Breast epithelium (tissue), 4 donors: ENCODE measurements at regions not wholly inside any gene's neighbourhood (a gene's known extent, or its start where the extent isn't known, plus 50 kb on each side); places are given as distances from the start of the nearest gene placed in this dataset.

ENCODE experiments used
- DNase-seq, 2 donors: peaks; one replicate each; pipeline ENCODE4 v3.0.0-alpha.2; 2019; ENCODE audit warnings: low spot score in 2 of 2
- H3K27ac ChIP-seq, 2 donors: fragments of 200-600 bp; sonication (generic) in 1 of 2; one replicate each; pipeline ENCODE4 v1.5.1; 2016 to 2019; ENCODE audit warnings: mild to moderate bottlenecking in 1 of 2
- H3K27me3 ChIP-seq, 2 donors: fragments of 200-600 bp; sonication (generic) in 1 of 2; one replicate each; pipeline versions ENCODE4 v1.5.1 to v1.6.0; 2017 to 2019; ENCODE audit warnings: control low read depth in 1 of 2, mild to moderate bottlenecking in 1 of 2
- H3K36me3 ChIP-seq: fragments of 200-600 bp; one replicate; pipeline ENCODE4 v1.5.1; 2019
- H3K4me1 ChIP-seq, 2 donors: fragments of 200-600 bp; sonication (generic); one replicate each; pipeline ENCODE4 v1.5.1; 2016 to 2019; ENCODE audit warnings: control low read depth in 1 of 2
- H3K4me3 ChIP-seq, 3 donors: fragments of 200-600 bp; sonication (generic); 1 replicate in 2 of 3; 2 replicates in 1 of 3; pipeline ENCODE4 v1.5.1; 2016 to 2019; ENCODE audit warnings: mild to moderate bottlenecking in 3 of 3, moderate library complexity in 2 of 3
- H3K9me3 ChIP-seq, 2 donors: fragments of 200-600 bp; sonication (generic) in 1 of 2; one replicate each; pipeline ENCODE4 v1.5.1; 2016 to 2019; ENCODE audit warnings: control low read depth in 1 of 2
- CTCF ChIP-seq, 3 donors: fragments of 450-650 bp; IDR thresholded peaks; one replicate each; pipeline ENCODE4 v1.5.1; 2016 to 2017; ENCODE audit warnings: antibody characterized with exemption in 3 of 3, mild to moderate bottlenecking in 3 of 3, moderate library complexity in 3 of 3
- POLR2A ChIP-seq: fragments of 450-650 bp; IDR thresholded peaks from one replicate; pipeline ENCODE4 v1.6.1; 2016; ENCODE audit warnings: antibody characterized with exemption, mild to moderate bottlenecking, moderate library complexity
- POLR2AphosphoS5 ChIP-seq, 3 donors: sonication (generic); formaldehyde crosslinking; IDR thresholded peaks; one replicate each; pipeline ENCODE4 v1.6.1; 2017; ENCODE audit warnings: antibody characterized with exemption in 3 of 3
- intact Hi-C: fragments of 100-400 bp; cut with DNase I; formaldehyde crosslinking; loops from one replicate; pipeline ENCODE4 v1.15.1; 2023; ENCODE audit warnings: low total_unique reads

- H3K9me3 ChIP-seq: no peaks in the 10 kb centered on the region
- H3K36me3 ChIP-seq: no peaks in the 10 kb centered on the region
- no peak overlapping the region for H3K4me3 ChIP-seq
- no peaks in the 10 kb centered on the region for H3K27me3 ChIP-seq
- intact Hi-C loops: no loop called here
- TF ChIP-seq POLR2AphosphoS5 (IDR thresholded peaks at IDR 0.05): no peak
- TF ChIP-seq POLR2A: no peak
- TF ChIP-seq CTCF (IDR thresholded peaks at IDR 0.05): no peak
- DNase-seq: no peak
- H3K4me1 ChIP-seq: no peaks in the 10 kb centered on the region
- no peak overlapping the region for H3K27ac ChIP-seq
Measured at GRCh38 chr10:106473129-106473685, 691.3 kb downstream of the SORCS1 start.

- no peak for DNase-seq
- H3K9me3 ChIP-seq: no peaks in the 10 kb centered on the region
- H3K27me3 ChIP-seq: no peaks in the 10 kb centered on the region
- intact Hi-C loops: no loop called here
- H3K27ac ChIP-seq: no peak overlapping the region
- TF ChIP-seq POLR2A (no peak), POLR2AphosphoS5 (IDR thresholded peaks at IDR 0.05) (no peak)
- no peaks in the 10 kb centered on the region for H3K36me3 ChIP-seq
- H3K4me3 ChIP-seq: no peak overlapping the region
- no peaks in the 10 kb centered on the region for H3K4me1 ChIP-seq
Measured at GRCh38 chr10:106467506-106467905, 697.0 kb downstream of the SORCS1 start.

GRCh38 chr10:106457522-106457921, 707.0 kb downstream of the SORCS1 start:
- no peak for DNase-seq
- intact Hi-C loops: no loop called here
- TF ChIP-seq CTCF (IDR thresholded peaks at IDR 0.05) (no peak), POLR2A (no peak), POLR2AphosphoS5 (IDR thresholded peaks at IDR 0.05) (no peak)

GRCh38 chr10:106454233-106454632, 710.3 kb downstream of the SORCS1 start:
- Histone ChIP-seq H3K27me3 (no peaks in the 10 kb centered on the region), H3K9me3 (no peaks in the 10 kb centered on the region), H3K4me3 (no peak overlapping the region), H3K4me1 (no peaks in the 10 kb centered on the region), H3K27ac (no peak overlapping the region), H3K36me3 (no peaks in the 10 kb centered on the region)
- intact Hi-C loops: no loop called here
- DNase-seq: no peak
- TF ChIP-seq POLR2A (no peak), CTCF (IDR thresholded peaks at IDR 0.05) (no peak), POLR2AphosphoS5 (IDR thresholded peaks at IDR 0.05) (no peak)

More at GRCh38 chr10:106457522-106457921, 707.0 kb downstream of the SORCS1 start:
- H3K27me3 ChIP-seq: no peaks in the 10 kb centered on the region
- H3K27ac ChIP-seq: no peak overlapping the region
- H3K9me3 ChIP-seq: no peaks in the 10 kb centered on the region
- no peaks in the 10 kb centered on the region for H3K4me1 ChIP-seq
- no peak overlapping the region for H3K4me3 ChIP-seq
- no peaks in the 10 kb centered on the region for H3K36me3 ChIP-seq

GRCh38 chr10:106450966-106451365, 713.5 kb downstream of the SORCS1 start:
- no peak for TF ChIP-seq POLR2AphosphoS5 (IDR thresholded peaks at IDR 0.05)
- TF ChIP-seq CTCF (IDR thresholded peaks at IDR 0.05): no peak
- TF ChIP-seq POLR2A: no peak
- Histone ChIP-seq H3K36me3 (no peaks in the 10 kb centered on the region), H3K27ac (no peak overlapping the region), H3K4me1 (no peaks in the 10 kb centered on the region), H3K4me3 (no peak overlapping the region), H3K27me3 (no peaks in the 10 kb centered on the region), H3K9me3 (no peaks in the 10 kb centered on the region)
- DNase-seq: no peak
- intact Hi-C loops: no loop called here

GRCh38 chr10:106446920-106447319, 717.6 kb downstream of the SORCS1 start:
- H3K4me3 ChIP-seq: no peak overlapping the region
- no peaks in the 10 kb centered on the region for H3K9me3 ChIP-seq
- intact Hi-C loops: no loop called here
- DNase-seq: no peak
- no peaks in the 10 kb centered on the region for H3K36me3 ChIP-seq
- no peaks in the 10 kb centered on the region for H3K27me3 ChIP-seq
- H3K4me1 ChIP-seq: no peaks in the 10 kb centered on the region
- H3K27ac ChIP-seq: no peak overlapping the region
- no peak for TF ChIP-seq CTCF (IDR thresholded peaks at IDR 0.05)
- TF ChIP-seq POLR2AphosphoS5 (IDR thresholded peaks at IDR 0.05): no peak
- TF ChIP-seq POLR2A: no peak
